Testis (tissue), 2 donors: ENCODE measurements at regions not wholly inside any gene's neighbourhood (a gene's known extent, or its start where the extent isn't known, plus 50 kb on each side); places are given as distances from the start of the nearest gene placed in this dataset.

ENCODE experiments used
- DNase-seq: peaks from one replicate; pipeline ENCODE4 v3.0.0-alpha.2; 2019
- H3K27ac ChIP-seq, 2 donors: fragments of 200-600 bp; sonication (generic); one replicate each; pipeline ENCODE4 v1.5.1; 2019
- H3K27me3 ChIP-seq: fragments of 200-600 bp; sonication (generic); one replicate; pipeline ENCODE4 v1.5.1; 2019
- H3K36me3 ChIP-seq: fragments of 200-600 bp; sonication (generic); one replicate; pipeline ENCODE4 v1.5.1; 2017; ENCODE audit warnings: low read depth; ENCODE audit errors: missing control alignments
- H3K4me1 ChIP-seq: fragments of 200-600 bp; sonication (generic); one replicate; pipeline ENCODE4 v1.5.1; 2019
- H3K4me3 ChIP-seq, 2 donors: fragments of 200-600 bp; sonication (generic); one replicate each; pipeline ENCODE4 v1.5.1; 2017 to 2019
- H3K9me3 ChIP-seq: fragments of 200-600 bp; sonication (generic); one replicate; pipeline ENCODE4 v1.5.1; 2017
- POLR2A ChIP-seq: fragments of 450-650 bp; IDR thresholded peaks from one replicate; pipeline ENCODE4 v1.6.1; 2017; ENCODE audit warnings: antibody characterized with exemption, mild to moderate bottlenecking, moderate library complexity
- WGBS, 2 donors: methylation state at CpG; one replicate each; pipeline ENCODE4 v1.1.5; 2018; 5-methylcytosine and 5-hydroxymethylcytosine counted together
- intact Hi-C: fragments of 100-400 bp; cut with DNase I; formaldehyde crosslinking; loops from one replicate; pipeline ENCODE4 v1.15.1; 2023; ENCODE audit warnings: low total_unique reads
- TF ChIP-seq, protein P1 (sequence below), 3 experiments: fragments of 450-650 bp in 2 of 3; fragments of 200-600 bp in 1 of 3; sonication (generic) in 1 of 3; IDR thresholded peaks; one replicate each; pipeline ENCODE4 v1.5.1; 2016 to 2019; ENCODE audit warnings: antibody characterized with exemption in 3 of 3, mild to moderate bottlenecking in 2 of 3, moderate library complexity in 1 of 3

DNA sequence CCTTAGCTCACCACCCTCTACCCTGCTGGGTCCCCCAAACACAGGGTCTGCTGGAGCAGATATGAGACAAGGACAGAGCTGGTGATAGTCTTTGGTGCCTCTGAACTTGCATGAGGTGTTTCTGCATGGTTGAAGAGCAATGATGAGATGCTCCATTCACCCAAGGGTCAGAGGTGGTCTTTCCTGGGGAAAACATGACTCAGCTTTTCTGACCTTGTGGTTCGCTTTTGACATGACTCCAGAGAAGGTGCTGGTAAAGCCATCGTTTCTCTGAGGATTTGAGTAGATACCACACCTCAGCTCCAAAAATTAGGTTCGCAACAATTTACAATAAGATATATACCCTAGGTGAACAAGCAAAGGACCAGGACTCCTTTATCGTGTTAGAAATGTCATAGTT lies 304.8 kb downstream of the DHX35 start:
- WGBS, 2 donors: 95 to 96% methylated on average over 4 of the region's 4 CpGs
- H3K9me3 ChIP-seq: no peaks in the 10 kb centered on the region
- DNase-seq: no peak
- no peaks in the 10 kb centered on the region for H3K36me3 ChIP-seq
- intact Hi-C loops: loop anchor here (10.0 kb wide), 2 partner anchors 158 to 608 kb away; no protein-coding TSS in a partner anchor
- no peak overlapping the region for H3K4me3 ChIP-seq
- H3K27ac ChIP-seq: no peak overlapping the region
- H3K4me1 ChIP-seq: peaks cover 5% of the 10 kb centered on the region
- no peak for TF ChIP-seq POLR2A
- H3K27me3 ChIP-seq: no peaks in the 10 kb centered on the region

DNA sequence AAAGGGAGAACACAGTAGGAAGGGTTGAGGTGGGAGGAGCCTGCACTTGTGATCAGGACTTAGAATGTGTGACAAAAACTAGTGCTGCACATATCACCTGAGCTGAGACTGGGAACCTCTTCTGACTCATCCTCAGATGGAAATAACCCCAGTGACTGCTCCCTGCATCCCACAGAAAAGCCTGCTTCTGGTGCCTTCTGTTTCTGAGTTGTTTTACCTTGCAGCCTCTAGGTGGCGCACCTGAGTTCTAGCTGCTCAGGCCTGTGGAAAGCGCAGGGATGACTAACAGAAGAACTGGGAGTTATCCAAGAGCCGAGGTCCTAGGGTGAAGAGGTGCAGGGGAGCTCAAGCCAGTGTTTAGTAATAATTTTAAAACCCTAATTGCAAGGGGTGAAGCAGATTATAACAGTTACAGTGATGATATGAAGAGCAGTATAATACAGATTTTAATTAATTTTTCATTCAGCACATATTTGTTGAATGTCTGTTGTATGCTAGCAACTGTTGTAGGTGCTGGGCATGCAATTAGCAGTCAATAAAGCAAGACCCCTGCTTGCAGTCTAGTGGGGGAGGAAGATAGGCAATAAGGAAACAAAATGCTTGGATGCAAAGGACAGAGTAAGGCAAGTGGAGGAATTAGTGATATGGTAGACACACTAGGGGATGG lies 302.5 kb downstream of the DHX35 start:
- no peaks in the 10 kb centered on the region for H3K27me3 ChIP-seq
- TF ChIP-seq POLR2A: no peak
- TF ChIP-seq, protein P1, sequence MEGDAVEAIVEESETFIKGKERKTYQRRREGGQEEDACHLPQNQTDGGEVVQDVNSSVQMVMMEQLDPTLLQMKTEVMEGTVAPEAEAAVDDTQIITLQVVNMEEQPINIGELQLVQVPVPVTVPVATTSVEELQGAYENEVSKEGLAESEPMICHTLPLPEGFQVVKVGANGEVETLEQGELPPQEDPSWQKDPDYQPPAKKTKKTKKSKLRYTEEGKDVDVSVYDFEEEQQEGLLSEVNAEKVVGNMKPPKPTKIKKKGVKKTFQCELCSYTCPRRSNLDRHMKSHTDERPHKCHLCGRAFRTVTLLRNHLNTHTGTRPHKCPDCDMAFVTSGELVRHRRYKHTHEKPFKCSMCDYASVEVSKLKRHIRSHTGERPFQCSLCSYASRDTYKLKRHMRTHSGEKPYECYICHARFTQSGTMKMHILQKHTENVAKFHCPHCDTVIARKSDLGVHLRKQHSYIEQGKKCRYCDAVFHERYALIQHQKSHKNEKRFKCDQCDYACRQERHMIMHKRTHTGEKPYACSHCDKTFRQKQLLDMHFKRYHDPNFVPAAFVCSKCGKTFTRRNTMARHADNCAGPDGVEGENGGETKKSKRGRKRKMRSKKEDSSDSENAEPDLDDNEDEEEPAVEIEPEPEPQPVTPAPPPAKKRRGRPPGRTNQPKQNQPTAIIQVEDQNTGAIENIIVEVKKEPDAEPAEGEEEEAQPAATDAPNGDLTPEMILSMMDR (IDR thresholded peaks at IDR 0.05): peak; percentile 66 to 90 (median 78)
- no peaks in the 10 kb centered on the region for H3K4me1 ChIP-seq
- peak; percentile 75 for DNase-seq
- no peak overlapping the region for H3K4me3 ChIP-seq
- no peaks in the 10 kb centered on the region for H3K9me3 ChIP-seq
- intact Hi-C loops: loop anchor here (10.0 kb wide), 2 partner anchors 160 to 610 kb away; no protein-coding TSS in a partner anchor
- WGBS, 2 donors: 23 to 25% methylated on average over 3 of the region's 3 CpGs
- H3K27ac ChIP-seq: no peak overlapping the region
- H3K36me3 ChIP-seq: no peaks in the 10 kb centered on the region

DNA sequence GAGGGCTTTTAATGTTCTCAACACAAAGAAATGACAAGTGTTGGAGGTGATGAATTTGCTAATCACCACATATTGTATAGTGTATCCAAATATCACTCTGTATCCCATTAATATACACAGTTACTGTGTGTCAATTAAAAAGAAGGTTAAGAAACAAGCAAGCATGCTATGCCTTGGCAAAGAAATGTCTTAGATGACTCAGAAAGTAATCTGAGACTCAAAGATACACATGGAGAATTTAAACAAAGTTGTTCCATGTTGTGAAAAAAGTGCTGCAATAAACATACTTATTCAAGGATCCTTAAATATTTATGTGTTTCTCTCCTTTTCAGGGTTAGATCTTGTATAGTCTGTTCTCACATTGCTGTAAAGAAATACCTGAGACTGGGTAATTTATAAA lies 300.9 kb downstream of the DHX35 start:
- Histone ChIP-seq H3K4me3 (no peak overlapping the region), H3K36me3 (no peaks in the 10 kb centered on the region), H3K27ac (no peak overlapping the region), H3K27me3 (no peaks in the 10 kb centered on the region), H3K9me3 (no peaks in the 10 kb centered on the region), H3K4me1 (no peaks in the 10 kb centered on the region)
- TF ChIP-seq, protein P1 (IDR thresholded peaks at IDR 0.05): no peak
- TF ChIP-seq POLR2A: no peak
- intact Hi-C loops: loop anchor here (10.0 kb wide), 2 partner anchors 162 to 612 kb away; no protein-coding TSS in a partner anchor
- DNase-seq: no peak

DNA sequence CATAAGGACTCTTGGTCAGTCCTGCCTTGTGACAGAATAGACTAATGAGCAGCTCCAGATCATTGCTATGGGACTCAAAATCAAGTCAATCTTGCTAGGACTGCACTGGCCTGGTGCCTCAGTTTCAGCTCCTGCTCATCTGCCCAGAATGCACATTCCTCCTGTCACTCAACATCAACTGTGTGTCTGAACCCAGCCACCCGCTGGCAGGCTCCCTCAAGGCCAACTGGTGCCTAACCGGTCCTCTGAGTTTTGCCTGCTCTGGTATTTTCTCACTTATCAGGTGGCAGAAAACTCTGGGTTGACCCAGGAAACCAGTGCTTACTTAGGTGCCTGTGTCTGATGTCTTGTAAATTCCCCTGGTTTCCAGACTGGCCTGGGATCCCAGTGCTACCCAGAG lies 297.7 kb downstream of the DHX35 start:
- Histone ChIP-seq H3K9me3 (no peaks in the 10 kb centered on the region), H3K4me3 (no peak overlapping the region), H3K27me3 (no peaks in the 10 kb centered on the region), H3K36me3 (no peaks in the 10 kb centered on the region), H3K4me1 (no peaks in the 10 kb centered on the region), H3K27ac (no peak overlapping the region)
- TF ChIP-seq, protein P1 (IDR thresholded peaks at IDR 0.05): no peak
- TF ChIP-seq POLR2A: no peak
- intact Hi-C loops: loop anchor here (10.0 kb wide), 2 partner anchors 165 to 615 kb away; no protein-coding TSS in a partner anchor
- 76 to 80% methylated on average over 2 of the region's 2 CpGs for WGBS, 2 donors
- no peak for DNase-seq

DNA sequence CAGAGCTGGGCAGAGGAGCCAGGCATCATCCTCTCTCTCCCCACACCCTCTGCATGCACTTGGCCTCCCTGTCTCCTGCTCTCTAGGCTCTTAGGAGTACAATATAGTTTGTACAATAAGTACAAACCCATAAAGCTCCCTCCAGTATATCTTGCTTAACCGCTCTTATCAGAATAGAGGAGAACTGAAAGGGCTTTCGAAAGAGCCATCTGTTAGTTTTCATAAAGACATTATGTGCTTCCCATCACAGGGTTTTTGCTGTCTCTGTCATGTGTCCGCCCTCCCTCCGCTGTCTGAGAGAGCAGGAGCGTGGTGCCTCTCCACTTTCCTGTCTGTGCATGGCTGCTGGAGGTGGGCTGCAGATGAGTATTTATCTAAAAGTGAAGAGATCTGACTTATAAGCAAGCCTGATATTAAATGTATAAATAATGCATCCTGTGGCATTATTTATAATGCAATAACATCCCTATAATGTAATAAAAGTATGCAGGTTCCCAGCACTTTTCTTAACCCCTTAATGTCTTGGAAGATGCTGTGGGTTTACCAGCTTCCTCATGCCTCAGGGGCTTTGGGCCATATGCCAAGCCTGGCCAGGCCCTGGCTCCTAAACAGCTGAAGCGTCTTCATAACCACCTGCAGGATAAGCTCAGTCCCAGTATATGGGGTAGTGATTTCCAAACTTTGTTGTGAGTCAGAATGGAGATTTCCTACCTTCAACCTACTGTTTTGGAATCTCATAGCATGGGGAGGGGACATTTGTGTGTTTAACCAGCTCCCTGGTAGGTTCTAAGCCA lies 297.1 kb downstream of the DHX35 start:
- peak; percentile 18 for DNase-seq
- Histone ChIP-seq H3K27ac (no peak overlapping the region), H3K9me3 (no peaks in the 10 kb centered on the region), H3K27me3 (no peaks in the 10 kb centered on the region), H3K4me3 (no peak overlapping the region), H3K4me1 (no peaks in the 10 kb centered on the region), H3K36me3 (no peaks in the 10 kb centered on the region)
- no peak for TF ChIP-seq POLR2A
- TF ChIP-seq, protein P1 (IDR thresholded peaks at IDR 0.05): no peak
- intact Hi-C loops: no loop called here
- 51 to 68% methylated on average over 6 of the region's 6 CpGs for WGBS, 2 donors
